MM.1S (cell line): ENCODE measurements at regions not wholly inside any gene's neighbourhood (a gene's known extent, or its start where the extent isn't known, plus 50 kb on each side); places are given as distances from the start of the nearest gene placed in this dataset.

ENCODE experiments used
- CTCF ChIP-seq: fragments of 300-600 bp; sonication (generic); IDR thresholded peaks from 2 replicates; pipeline ENCODE4 v1.5.1; 2016; ENCODE audit warnings: antibody characterized with exemption, low read length, mixed read lengths
- EZH2phosphoT487 ChIP-seq: fragments of 300-600 bp; sonication (generic); IDR thresholded peaks from 2 replicates; pipeline ENCODE4 v1.6.1; 2018; ENCODE audit warnings: antibody characterized with exemption, low read length

- TF ChIP-seq CTCF (no peak), EZH2phosphoT487 (no peak)
These were observed 565.2 kb downstream of the TOX3 start for GRCh38 chr16:51981725-51982124.
